NCI-H82 treated with DMSO at 0.1 percent for 48 hours (cell line): ENCODE measurements at regions not wholly inside any gene's neighbourhood (a gene's known extent, or its start where the extent isn't known, plus 50 kb on each side); places are given as distances from the start of the nearest gene placed in this dataset.

Source experiments
- DNase-seq: peaks from one replicate; lab custom pipeline; 2025; ENCODE audit not compliant: unreplicated experiment; lab: John Stamatoyannopoulos, UW

- no peak for DNase-seq
These were observed 168.1 kb upstream of the NOVA1 start for GRCh38 chr14:26765768-26766520.

- no peak for DNase-seq
These were observed 168.9 kb upstream of the NOVA1 start for GRCh38 chr14:26766726-26767125.

GRCh38 chr14:26773906-26774593 lies 176.2 kb upstream of the NOVA1 start:
- DNase-seq = no peak

GRCh38 chr14:26775765-26776563 lies 178.1 kb upstream of the NOVA1 start:
- DNase-seq = no peak

GRCh38 chr14:26791117-26791806 lies 193.4 kb upstream of the NOVA1 start:
- no peak for DNase-seq

- no peak for DNase-seq
These were observed 196.9 kb upstream of the NOVA1 start for GRCh38 chr14:26794731-26795130.

GRCh38 chr14:26808407-26808806 lies 210.6 kb upstream of the NOVA1 start:
- DNase-seq = no peak

GRCh38 chr14:26810631-26811030 lies 212.8 kb upstream of the NOVA1 start:
- no peak for DNase-seq

- peak; percentile 83 for DNase-seq
These were observed 214.0 kb upstream of the NOVA1 start for GRCh38 chr14:26811756-26812305.

GRCh38 chr14:26820138-26820537 lies 222.3 kb upstream of the NOVA1 start:
- DNase-seq = peak; percentile 45

- DNase-seq = no peak
These were observed 222.7 kb upstream of the NOVA1 start for GRCh38 chr14:26820572-26820971.

- no peak for DNase-seq
These were observed 230.9 kb upstream of the NOVA1 start for GRCh38 chr14:26828741-26829140.

GRCh38 chr14:26833621-26834176 lies 235.9 kb upstream of the NOVA1 start:
- no peak for DNase-seq

- DNase-seq = no peak
These were observed 238.2 kb upstream of the NOVA1 start for GRCh38 chr14:26835979-26836570.

GRCh38 chr14:26839481-26839880 lies 241.6 kb upstream of the NOVA1 start:
- no peak for DNase-seq

- no peak for DNase-seq
These were observed 243.5 kb upstream of the NOVA1 start for GRCh38 chr14:26841326-26841725.

GRCh38 chr14:26841920-26842741 lies 244.3 kb upstream of the NOVA1 start:
- no peak for DNase-seq

GRCh38 chr14:26845151-26845818 lies 247.5 kb upstream of the NOVA1 start:
- DNase-seq = no peak

- no peak for DNase-seq
These were observed 248.6 kb upstream of the NOVA1 start for GRCh38 chr14:26846388-26846787.
